Breast epithelium (tissue), 4 donors: ENCODE measurements at regions not wholly inside any gene's neighbourhood (a gene's known extent, or its start where the extent isn't known, plus 50 kb on each side); places are given as distances from the start of the nearest gene placed in this dataset.

Source experiments
- DNase-seq, 2 donors: peaks; one replicate each; pipeline ENCODE4 v3.0.0-alpha.2; 2019; ENCODE audit warnings: low spot score in 2 of 2
- H3K27ac ChIP-seq, 2 donors: fragments of 200-600 bp; sonication (generic) in 1 of 2; one replicate each; pipeline ENCODE4 v1.5.1; 2016 to 2019; ENCODE audit warnings: mild to moderate bottlenecking in 1 of 2
- H3K27me3 ChIP-seq, 2 donors: fragments of 200-600 bp; sonication (generic) in 1 of 2; one replicate each; pipeline versions ENCODE4 v1.5.1 to v1.6.0; 2017 to 2019; ENCODE audit warnings: control low read depth in 1 of 2, mild to moderate bottlenecking in 1 of 2
- H3K36me3 ChIP-seq: fragments of 200-600 bp; one replicate; pipeline ENCODE4 v1.5.1; 2019
- H3K4me1 ChIP-seq, 2 donors: fragments of 200-600 bp; sonication (generic); one replicate each; pipeline ENCODE4 v1.5.1; 2016 to 2019; ENCODE audit warnings: control low read depth in 1 of 2
- H3K4me3 ChIP-seq, 3 donors: fragments of 200-600 bp; sonication (generic); 1 replicate in 2 of 3; 2 replicates in 1 of 3; pipeline ENCODE4 v1.5.1; 2016 to 2019; ENCODE audit warnings: mild to moderate bottlenecking in 3 of 3, moderate library complexity in 2 of 3
- H3K9me3 ChIP-seq, 2 donors: fragments of 200-600 bp; sonication (generic) in 1 of 2; one replicate each; pipeline ENCODE4 v1.5.1; 2016 to 2019; ENCODE audit warnings: control low read depth in 1 of 2
- CTCF ChIP-seq, 3 donors: fragments of 450-650 bp; IDR thresholded peaks; one replicate each; pipeline ENCODE4 v1.5.1; 2016 to 2017; ENCODE audit warnings: antibody characterized with exemption in 3 of 3, mild to moderate bottlenecking in 3 of 3, moderate library complexity in 3 of 3
- POLR2A ChIP-seq: fragments of 450-650 bp; IDR thresholded peaks from one replicate; pipeline ENCODE4 v1.6.1; 2016; ENCODE audit warnings: antibody characterized with exemption, mild to moderate bottlenecking, moderate library complexity
- POLR2AphosphoS5 ChIP-seq, 3 donors: sonication (generic); formaldehyde crosslinking; IDR thresholded peaks; one replicate each; pipeline ENCODE4 v1.6.1; 2017; ENCODE audit warnings: antibody characterized with exemption in 3 of 3
- intact Hi-C: fragments of 100-400 bp; cut with DNase I; formaldehyde crosslinking; loops from one replicate; pipeline ENCODE4 v1.15.1; 2023; ENCODE audit warnings: low total_unique reads

DNA sequence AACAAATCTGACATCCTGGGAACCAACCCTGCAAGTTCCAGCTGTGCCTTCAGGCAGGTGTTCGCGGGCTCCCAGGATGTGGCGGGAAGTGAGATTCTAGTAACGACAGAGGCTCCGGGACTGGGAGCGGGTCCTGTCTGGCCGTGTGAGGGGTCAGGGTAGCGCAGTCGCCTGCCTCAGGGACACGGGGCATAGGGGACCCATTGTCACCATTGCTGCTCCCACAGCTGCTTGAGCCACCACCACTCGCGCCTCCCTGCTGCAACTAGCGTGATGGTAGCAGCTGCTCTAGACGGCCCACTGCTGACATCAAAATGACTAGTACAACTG, 468.5 kb downstream of the CDH9 start:
- Histone ChIP-seq H3K27me3 (no peaks in the 10 kb centered on the region), H3K27ac (no peak overlapping the region), H3K4me3 (no peak overlapping the region), H3K9me3 (peaks cover 0 to 36% of the 10 kb centered on the region in 2 donors), H3K4me1 (no peaks in the 10 kb centered on the region), H3K36me3 (no peaks in the 10 kb centered on the region)
- no peak for DNase-seq
- intact Hi-C loops = loop anchor here (10.0 kb wide), 1 partner anchor 1245 kb away; no protein-coding TSS in a partner anchor
- TF ChIP-seq POLR2AphosphoS5 (IDR thresholded peaks at IDR 0.05) (no peak), POLR2A (no peak), CTCF (IDR thresholded peaks at IDR 0.05) (no peak)

DNA sequence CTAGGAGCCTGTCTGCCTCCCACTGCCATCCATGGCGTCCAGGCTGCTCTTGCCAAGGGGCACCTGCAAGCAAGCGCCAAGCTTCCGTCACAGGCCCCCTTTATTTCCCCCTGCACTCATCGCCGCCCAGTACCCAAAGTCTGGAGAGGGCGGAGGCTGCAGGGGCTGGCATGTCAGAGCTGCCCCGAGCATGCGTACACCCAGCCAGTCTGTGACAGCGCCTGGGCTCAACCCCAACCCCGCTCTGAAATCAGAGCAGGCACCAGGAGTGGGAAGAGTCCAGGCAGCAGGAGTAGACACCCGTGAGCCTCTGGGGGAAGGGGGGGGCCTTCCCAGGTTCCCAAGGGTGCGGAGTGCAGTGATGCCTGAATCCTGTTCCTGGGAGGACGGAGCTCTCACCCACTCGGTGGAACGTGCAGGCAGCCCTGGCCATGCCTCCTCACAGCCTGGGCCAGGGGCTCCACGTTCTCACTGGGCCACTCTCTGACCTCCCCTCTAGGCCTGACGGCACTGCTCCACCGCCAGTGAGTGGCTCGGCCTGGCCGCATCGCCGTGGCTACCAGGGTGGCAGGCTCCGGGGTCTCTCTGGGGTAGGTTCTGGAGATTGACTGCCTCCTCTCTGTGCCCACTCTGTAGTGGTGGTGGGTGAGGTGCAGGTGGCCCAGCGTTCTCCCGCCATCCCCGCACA, 469.0 kb downstream of the CDH9 start:
- intact Hi-C loops = loop anchor here (10.0 kb wide), 1 partner anchor 1245 kb away; no protein-coding TSS in a partner anchor
- H3K27me3 ChIP-seq = no peaks in the 10 kb centered on the region
- no peak for DNase-seq
- H3K36me3 ChIP-seq = no peaks in the 10 kb centered on the region
- H3K27ac ChIP-seq = no peak overlapping the region
- H3K4me1 ChIP-seq = no peaks in the 10 kb centered on the region
- TF ChIP-seq POLR2A (no peak), CTCF (IDR thresholded peaks at IDR 0.05) (no peak), POLR2AphosphoS5 (IDR thresholded peaks at IDR 0.05) (no peak)
- no peak overlapping the region for H3K4me3 ChIP-seq
- peaks cover 0 to 36% of the 10 kb centered on the region in 2 donors for H3K9me3 ChIP-seq

DNA sequence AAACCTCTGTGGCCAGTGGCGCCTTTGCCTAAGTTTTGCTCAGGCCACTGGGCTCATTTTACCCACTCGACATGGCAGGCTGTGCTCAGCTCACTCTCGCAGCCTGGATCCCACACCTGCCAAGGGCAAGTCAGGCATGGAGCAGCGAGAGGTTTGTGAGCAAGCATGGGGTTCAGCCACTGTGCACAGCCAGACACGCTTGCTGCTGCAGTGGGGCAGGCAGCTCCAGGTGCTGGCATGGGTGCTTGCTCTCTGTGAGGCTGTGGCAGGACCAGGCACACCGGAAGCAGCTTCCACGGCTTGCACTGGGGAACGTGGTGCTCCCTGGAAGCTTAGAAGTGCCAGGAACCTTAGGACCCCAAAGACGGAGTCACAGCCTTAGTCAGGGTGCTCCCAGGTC, 470.1 kb downstream of the CDH9 start:
- H3K27me3 ChIP-seq = no peaks in the 10 kb centered on the region
- DNase-seq = no peak
- no peak overlapping the region for H3K27ac ChIP-seq
- H3K4me1 ChIP-seq = no peaks in the 10 kb centered on the region
- H3K36me3 ChIP-seq = no peaks in the 10 kb centered on the region
- H3K9me3 ChIP-seq = peaks cover 0 to 36% of the 10 kb centered on the region in 2 donors
- no peak overlapping the region for H3K4me3 ChIP-seq
- no peak for TF ChIP-seq POLR2AphosphoS5 (IDR thresholded peaks at IDR 0.05)
- TF ChIP-seq POLR2A = no peak
- TF ChIP-seq CTCF (IDR thresholded peaks at IDR 0.05) = no peak
- intact Hi-C loops = loop anchor here (10.0 kb wide), 1 partner anchor 1246 kb away; no protein-coding TSS in a partner anchor

DNA sequence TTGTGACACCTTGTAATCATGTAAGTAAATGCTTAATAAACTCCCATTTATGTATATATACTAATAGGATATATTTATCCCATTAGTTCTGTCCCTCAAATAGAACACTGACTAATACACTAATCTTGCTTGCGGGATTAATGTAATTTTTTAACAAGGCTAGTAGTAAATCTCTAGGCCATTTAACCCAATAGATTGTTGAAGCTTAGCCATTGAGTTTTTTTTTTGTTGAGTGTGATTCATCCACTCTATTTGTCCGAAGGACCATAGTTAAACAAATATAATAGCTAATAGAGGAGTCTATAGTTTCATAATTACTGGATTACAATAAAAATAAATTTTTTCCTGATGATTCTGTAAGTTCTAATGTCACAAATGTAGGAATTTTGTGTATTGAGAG, 474.4 kb downstream of the CDH9 start:
- Histone ChIP-seq H3K4me3 (no peak overlapping the region), H3K36me3 (no peaks in the 10 kb centered on the region), H3K27me3 (no peaks in the 10 kb centered on the region), H3K27ac (no peak overlapping the region), H3K4me1 (no peaks in the 10 kb centered on the region), H3K9me3 (peaks cover 0 to 29% of the 10 kb centered on the region in 2 donors)
- TF ChIP-seq POLR2A (no peak), POLR2AphosphoS5 (IDR thresholded peaks at IDR 0.05) (no peak), CTCF (IDR thresholded peaks at IDR 0.05) (no peak)
- DNase-seq = no peak
- intact Hi-C loops = loop anchor here (10.0 kb wide), 1 partner anchor 1251 kb away; no protein-coding TSS in a partner anchor

GRCh38 chr5:26553079-26553478, 485.3 kb downstream of the CDH9 start:
- no peaks in the 10 kb centered on the region for H3K27me3 ChIP-seq
- no peaks in the 10 kb centered on the region for H3K36me3 ChIP-seq
- no peak for TF ChIP-seq POLR2AphosphoS5 (IDR thresholded peaks at IDR 0.05)
- TF ChIP-seq CTCF (IDR thresholded peaks at IDR 0.05) = no peak
- no peak for TF ChIP-seq POLR2A
- DNase-seq = no peak
- no peak overlapping the region for H3K4me3 ChIP-seq
- H3K9me3 ChIP-seq = no peaks in the 10 kb centered on the region
- intact Hi-C loops = no loop called here
- no peak overlapping the region for H3K27ac ChIP-seq
- no peaks in the 10 kb centered on the region for H3K4me1 ChIP-seq
